DOHH2 (cell line): ENCODE measurements at regions not wholly inside any gene's neighbourhood (a gene's known extent, or its start where the extent isn't known, plus 50 kb on each side); places are given as distances from the start of the nearest gene placed in this dataset.

ENCODE experiments used
- EZH2phosphoT487 ChIP-seq: fragments of 200-600 bp; sonication (generic); IDR thresholded peaks from 2 replicates; pipeline ENCODE4 v1.6.1; 2017; ENCODE audit warnings: borderline replicate concordance, mild to moderate bottlenecking, antibody characterized with exemption, low read length, moderate library complexity, mixed read lengths
- TF ChIP-seq, protein P1 (sequence below): fragments of 200-600 bp; sonication (generic); IDR thresholded peaks from one replicate; pipeline ENCODE4 v1.5.1; 2014; ENCODE audit warnings: antibody characterized with exemption, mild to moderate bottlenecking, low read depth, low read length; ENCODE audit not compliant: poor library complexity, severe bottlenecking

- TF ChIP-seq, protein P1, sequence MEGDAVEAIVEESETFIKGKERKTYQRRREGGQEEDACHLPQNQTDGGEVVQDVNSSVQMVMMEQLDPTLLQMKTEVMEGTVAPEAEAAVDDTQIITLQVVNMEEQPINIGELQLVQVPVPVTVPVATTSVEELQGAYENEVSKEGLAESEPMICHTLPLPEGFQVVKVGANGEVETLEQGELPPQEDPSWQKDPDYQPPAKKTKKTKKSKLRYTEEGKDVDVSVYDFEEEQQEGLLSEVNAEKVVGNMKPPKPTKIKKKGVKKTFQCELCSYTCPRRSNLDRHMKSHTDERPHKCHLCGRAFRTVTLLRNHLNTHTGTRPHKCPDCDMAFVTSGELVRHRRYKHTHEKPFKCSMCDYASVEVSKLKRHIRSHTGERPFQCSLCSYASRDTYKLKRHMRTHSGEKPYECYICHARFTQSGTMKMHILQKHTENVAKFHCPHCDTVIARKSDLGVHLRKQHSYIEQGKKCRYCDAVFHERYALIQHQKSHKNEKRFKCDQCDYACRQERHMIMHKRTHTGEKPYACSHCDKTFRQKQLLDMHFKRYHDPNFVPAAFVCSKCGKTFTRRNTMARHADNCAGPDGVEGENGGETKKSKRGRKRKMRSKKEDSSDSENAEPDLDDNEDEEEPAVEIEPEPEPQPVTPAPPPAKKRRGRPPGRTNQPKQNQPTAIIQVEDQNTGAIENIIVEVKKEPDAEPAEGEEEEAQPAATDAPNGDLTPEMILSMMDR = no peak
- no peak for TF ChIP-seq EZH2phosphoT487
Observed at GRCh38 chr4:35649778-35650177, 594.5 kb downstream of the ARAP2 start.
